AG09309 (cell line): ENCODE measurements at regions not wholly inside any gene's neighbourhood (a gene's known extent, or its start where the extent isn't known, plus 50 kb on each side); places are given as distances from the start of the nearest gene placed in this dataset.

ENCODE experiments used
- DNase-seq: peaks from one replicate; pipeline ENCODE4 v3.0.0-alpha.2; 2010; ENCODE audit warnings: low read depth
- H3K4me3 ChIP-seq: 2 replicates; pipeline ENCODE4 v1.5.1; 2011; ENCODE audit warnings: mild to moderate bottlenecking, low read depth, low read length, moderate library complexity; ENCODE audit not compliant: control insufficient read depth
- CTCF ChIP-seq: IDR thresholded peaks from 2 replicates; pipeline ENCODE4 v1.5.1; 2011; ENCODE audit warnings: mild to moderate bottlenecking, low read depth, low read length, inconsistent platforms; ENCODE audit not compliant: insufficient read depth, control insufficient read depth; ENCODE audit errors: missing control alignments

GRCh38 chr6:11341867-11342266 is 109.4 kb upstream of the NEDD9 start:
- DNase-seq = no peak
- H3K4me3 ChIP-seq = no peak overlapping the region
- TF ChIP-seq CTCF = no peak

GRCh38 chr6:11341303-11341702 is 108.8 kb upstream of the NEDD9 start:
- TF ChIP-seq CTCF = no peak
- DNase-seq = no peak
- no peak overlapping the region for H3K4me3 ChIP-seq

- DNase-seq = no peak
- H3K4me3 ChIP-seq = no peak overlapping the region
- no peak for TF ChIP-seq CTCF
Observed at GRCh38 chr6:11339380-11339779, 106.9 kb upstream of the NEDD9 start.

GRCh38 chr6:11337306-11337705 is 104.8 kb upstream of the NEDD9 start:
- no peak overlapping the region for H3K4me3 ChIP-seq
- no peak for TF ChIP-seq CTCF
- DNase-seq = no peak

- H3K4me3 ChIP-seq = no peak overlapping the region
- DNase-seq = no peak
- TF ChIP-seq CTCF = no peak
Observed at GRCh38 chr6:11335826-11336225, 103.4 kb upstream of the NEDD9 start.

GRCh38 chr6:11333132-11333849 is 100.8 kb upstream of the NEDD9 start:
- H3K4me3 ChIP-seq = no peak overlapping the region
- DNase-seq = no peak
- TF ChIP-seq CTCF = no peak

- DNase-seq = no peak
- TF ChIP-seq CTCF = no peak
- H3K4me3 ChIP-seq = no peak overlapping the region
Observed at GRCh38 chr6:11332463-11332862, 100.0 kb upstream of the NEDD9 start.
